Stimulated activated CD8-positive, alpha-beta memory T cell treated with anti-CD3 and anti-CD28 coated beads, Interleukin-4, amount 100 ng/mL, for 1 hour (primary cell): ENCODE measurements at regions not wholly inside any gene's neighbourhood (a gene's known extent, or its start where the extent isn't known, plus 50 kb on each side); places are given as distances from the start of the nearest gene placed in this dataset.
"Not testable (repeated sequence)": the region's sequence is repeated elsewhere in the genome, so short reads cannot be mapped to it uniquely, and the experiment has no call there.

ENCODE experiments used
- DNase-seq, 2 donors: peaks; one replicate each; pipeline ENCODE4 v3.0.0-alpha.2; 2020; ENCODE audit warnings: low read depth in 2 of 2, low spot score in 1 of 2

GRCh38 chr14:22390195-22390594 lies 198.8 kb downstream of the DAD1 start:
- DNase-seq: no peak

GRCh38 chr14:22388669-22389595 lies 200.1 kb downstream of the DAD1 start:
- DNase-seq: no peak

- DNase-seq: no peak
These were observed 201.2 kb downstream of the DAD1 start for GRCh38 chr14:22387776-22388241.

- DNase-seq: no peak
These were observed 201.9 kb downstream of the DAD1 start for GRCh38 chr14:22386924-22387775.

- DNase-seq: no peak
These were observed 204.0 kb downstream of the DAD1 start for GRCh38 chr14:22384974-22385526.

- DNase-seq: no peak
These were observed 204.9 kb downstream of the DAD1 start for GRCh38 chr14:22384167-22384549.

GRCh38 chr14:22383515-22384166 lies 205.4 kb downstream of the DAD1 start:
- DNase-seq: no peak

GRCh38 chr14:22382955-22383354 lies 206.1 kb downstream of the DAD1 start:
- DNase-seq: no peak

GRCh38 chr14:22382395-22382794 lies 206.6 kb downstream of the DAD1 start:
- DNase-seq: no peak

- no peak for DNase-seq
These were observed 207.3 kb downstream of the DAD1 start for GRCh38 chr14:22381766-22382165.

GRCh38 chr14:22381408-22381760 lies 207.6 kb downstream of the DAD1 start:
- no peak for DNase-seq

GRCh38 chr14:22380571-22381407 lies 208.2 kb downstream of the DAD1 start:
- DNase-seq: no peak

- no peak for DNase-seq
These were observed 209.3 kb downstream of the DAD1 start for GRCh38 chr14:22379727-22380126.

GRCh38 chr14:22378181-22378580 lies 210.8 kb downstream of the DAD1 start:
- DNase-seq: no peak

GRCh38 chr14:22375321-22375930 lies 213.6 kb downstream of the DAD1 start:
- no peak for DNase-seq

GRCh38 chr14:22370084-22370847 lies 218.8 kb downstream of the DAD1 start:
- DNase-seq: no peak

- no peak for DNase-seq
These were observed 230.3 kb downstream of the DAD1 start for GRCh38 chr14:22358726-22359125.

- not testable (repeated sequence) for DNase-seq
These were observed 239.7 kb downstream of the DAD1 start for GRCh38 chr14:22349281-22349680.

GRCh38 chr14:22344673-22345072 lies 244.4 kb downstream of the DAD1 start:
- DNase-seq: no peak
